ENCODE measurements at regions not wholly inside any gene's neighbourhood (a gene's known extent, or its start where the extent isn't known, plus 50 kb on each side); places are given as distances from the start of the nearest gene placed in this dataset.

GRCh38 chr3:30333903-30334302 is 272.5 kb upstream of the TGFBR2 start:
- H3K56ac ChIP-seq (ENCODE audit: extremely low read depth, insufficient read depth, low read length) = no peak overlapping the region
- H3K4ac ChIP-seq (ENCODE audit: low read depth, low read length) = no peak overlapping the region
- H3K4me3 ChIP-seq (ENCODE audit: insufficient read depth, low read depth, low read length) = no peak overlapping the region
- 0 out of 2 replicates have a peak, but pooled peaks have one; percentile 17 for ATAC-seq (ENCODE audit: low read depth)
- H3K27me3 ChIP-seq (ENCODE audit: control insufficient read depth, insufficient read depth, low read length) = no peaks in the 10 kb centered on the region
- CTCF ChIA-PET = interaction anchor here (1.0 kb wide), 1 partner anchor 206 kb away, joined by 4 read pairs; no protein-coding TSS in a partner anchor
- no peaks in the 10 kb centered on the region; the same call in 1 of the 2 replicates for H3K9me1 ChIP-seq (ENCODE audit: insufficient read depth, low read length)
- H2AK9ac ChIP-seq (replicated peaks; ENCODE audit: low read depth, low read length, poor library complexity) = no peak overlapping the region
- no peak overlapping the region for H3K4me2 ChIP-seq (ENCODE audit: low read depth, low read length)
- no peak overlapping the region for H2BK20ac ChIP-seq (ENCODE audit: low read depth, low read length)
- intact Hi-C loops (cut with micrococcal nuclease) (no loop called here), in situ Hi-C loops (cut with MboI; ENCODE audit: low sequenced_read_pairs) (no loop called here), dilution Hi-C loops (cut with HindIII; ENCODE audit: low sequenced_read_pairs, unreplicated experiment) (no loop called here)
- no peak for TF ChIP-seq MAZ (IDR thresholded peaks at IDR 0.05; ENCODE audit: borderline replicate concordance, low read depth, low read length)
- no peaks in the 10 kb centered on the region for H3K9me3 ChIP-seq (ENCODE audit: control insufficient read depth, insufficient read depth, low read length)
- no peak overlapping the region for H4K5ac ChIP-seq (ENCODE audit: low read depth, low read length)
- no peaks in the 10 kb centered on the region for H4K20me1 ChIP-seq (ENCODE audit: insufficient read depth, low read length)
- H3K36me3 ChIP-seq (ENCODE audit: control insufficient read depth, insufficient read depth, low read length) = no peaks in the 10 kb centered on the region
- no peak overlapping the region for H3K27ac ChIP-seq (ENCODE audit: insufficient read depth, low read length)
- peak; percentile 19 for DNase-seq
- H2BK120ac ChIP-seq (ENCODE audit: low read depth, low read length) = no peak overlapping the region
- H3K4me1 ChIP-seq (ENCODE audit: control insufficient read depth, insufficient read depth, low read length) = no peaks in the 10 kb centered on the region; the same call in 1 of the 2 replicates
- H3K18ac ChIP-seq (ENCODE audit: low read depth, low read length) = no peak overlapping the region
- no peak overlapping the region for H2BK15ac ChIP-seq (ENCODE audit: low read depth, low read length)
- BruUV-seq (replicated peaks) = no TSS peak
- no peak overlapping the region for H2BK5ac ChIP-seq (ENCODE audit: low read depth, low read length, poor library complexity, severe bottlenecking)
- no peak overlapping the region for H4K91ac ChIP-seq (ENCODE audit: insufficient read depth, low read depth, low read length)
- H2AK5ac ChIP-seq (ENCODE audit: low read depth, low read length) = no peak overlapping the region
- POLR2A ChIA-PET (ENCODE audit: unreplicated experiment) = no interaction called here
- no peak overlapping the region for H3K9ac ChIP-seq (ENCODE audit: low read depth, low read length)
- H3K23ac ChIP-seq (ENCODE audit: low read depth, low read length) = no peak overlapping the region
- no peak overlapping the region for H3K14ac ChIP-seq (replicated peaks; ENCODE audit: low read depth, low read length)
- WGBS, 2 experiments (ENCODE audit: extremely low coverage in 2 of 2, insufficient read length in 1 of 2) = no CpG with 5 or more reads among the region's 1 CpG
- no peaks in the 10 kb centered on the region for H3K79me1 ChIP-seq (ENCODE audit: low read depth in 1 of 2, low read length in 2 of 2)
- H4K8ac ChIP-seq (ENCODE audit: low read depth in 2 of 2, low read length in 2 of 2) = no peak overlapping the region
- no peak overlapping the region for H2AFZ ChIP-seq (replicated peaks; ENCODE audit: low read length, poor library complexity)

Measured in IMR-90 (cell line).